ENCODE measurements at regions not wholly inside any gene's neighbourhood (a gene's known extent, or its start where the extent isn't known, plus 50 kb on each side); places are given as distances from the start of the nearest gene placed in this dataset.
A peak's percentile ranks its signal among the peaks of the same experiment; 100 is the strongest.

DNA sequence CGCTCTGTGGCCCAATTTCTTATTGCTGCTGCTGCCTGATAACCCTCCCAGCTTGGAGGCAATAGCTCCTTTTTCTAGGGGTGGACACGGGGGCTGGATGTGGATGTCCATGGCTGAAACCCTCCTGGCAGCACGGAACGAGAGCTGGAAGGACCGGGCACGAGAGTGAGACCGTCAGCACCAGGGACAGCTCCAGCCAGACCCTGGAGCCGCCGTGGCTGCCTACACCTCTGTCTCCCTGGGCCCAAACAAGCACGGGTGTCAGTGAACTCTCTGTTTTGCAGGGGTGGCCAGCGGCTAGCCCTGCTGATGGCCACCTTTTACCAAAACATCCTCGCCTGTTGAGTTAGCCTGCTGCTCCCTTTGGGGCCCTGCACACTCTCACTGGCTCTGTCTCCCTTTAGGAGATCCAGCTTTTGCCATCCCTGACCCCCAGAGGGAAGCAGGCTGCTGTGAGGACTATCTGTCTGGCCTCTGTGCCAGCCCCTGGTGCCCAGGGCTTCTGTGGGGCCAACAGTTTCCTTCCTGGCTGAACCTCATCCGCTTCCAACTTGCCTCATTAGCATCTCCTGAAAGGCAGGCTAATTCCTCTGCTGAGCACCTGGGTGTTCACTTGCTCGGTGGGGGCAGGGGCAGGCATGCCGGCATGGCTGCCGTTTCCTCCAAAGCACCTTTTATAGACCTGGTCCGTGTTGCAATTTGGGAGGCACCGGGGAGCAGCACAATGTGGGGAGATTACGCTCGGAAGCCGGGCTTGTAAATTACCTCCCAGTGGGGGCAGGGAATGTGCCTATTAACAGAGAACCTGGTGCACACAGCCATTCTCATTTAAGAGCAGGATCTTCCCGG is 118.1 kb downstream of the ENGASE start:
- DNase-seq: no peak

GRCh38 chr17:79191270-79191934 is 116.8 kb downstream of the ENGASE start:
- DNase-seq: no peak

- DNase-seq: no peak
These were observed 114.7 kb downstream of the ENGASE start for GRCh38 chr17:79189305-79189704.

GRCh38 chr17:79188685-79189084 is 114.1 kb downstream of the ENGASE start:
- DNase-seq: no peak

DNA sequence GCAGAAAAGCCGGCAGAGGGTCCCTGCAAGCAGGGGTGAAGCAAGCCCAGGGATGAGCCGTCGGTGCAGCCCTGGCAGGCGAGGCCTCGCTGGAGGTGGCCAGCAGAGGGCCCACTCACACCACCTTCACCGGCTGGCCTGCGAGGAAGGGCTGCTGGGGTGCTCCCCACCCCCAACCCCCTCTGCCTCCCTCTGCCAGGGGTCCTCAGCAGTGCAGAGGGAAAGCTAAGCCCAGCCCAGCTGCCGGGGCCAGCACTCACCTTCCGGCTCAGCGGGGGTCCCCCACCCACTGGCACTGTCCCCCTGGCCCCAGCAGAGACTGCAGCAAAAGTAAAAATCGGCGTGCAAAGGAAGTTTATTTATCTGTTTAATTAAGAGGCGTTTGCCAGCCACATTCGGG is 113.4 kb downstream of the ENGASE start:
- no peak for DNase-seq

DNA sequence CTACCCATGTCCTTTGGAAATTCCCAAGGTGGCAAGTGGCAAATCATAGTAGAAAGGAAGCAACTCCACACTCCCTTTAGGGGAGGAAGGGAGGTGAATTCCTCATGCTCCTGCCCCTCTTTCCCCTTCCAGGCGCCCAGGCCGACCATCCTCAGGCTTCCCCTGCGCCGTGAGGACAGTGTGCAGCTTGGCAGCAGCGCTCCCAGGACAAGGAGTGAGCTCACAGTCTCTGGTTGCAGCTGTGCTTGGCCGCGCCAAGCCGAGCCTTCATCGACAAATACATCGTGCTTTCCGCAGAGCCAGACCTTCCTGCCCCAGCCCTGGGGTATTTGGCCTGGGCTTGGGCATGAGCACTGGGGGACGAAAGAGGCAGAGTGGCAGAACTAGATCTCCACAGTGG is 112.6 kb downstream of the ENGASE start:
- DNase-seq: no peak

DNA sequence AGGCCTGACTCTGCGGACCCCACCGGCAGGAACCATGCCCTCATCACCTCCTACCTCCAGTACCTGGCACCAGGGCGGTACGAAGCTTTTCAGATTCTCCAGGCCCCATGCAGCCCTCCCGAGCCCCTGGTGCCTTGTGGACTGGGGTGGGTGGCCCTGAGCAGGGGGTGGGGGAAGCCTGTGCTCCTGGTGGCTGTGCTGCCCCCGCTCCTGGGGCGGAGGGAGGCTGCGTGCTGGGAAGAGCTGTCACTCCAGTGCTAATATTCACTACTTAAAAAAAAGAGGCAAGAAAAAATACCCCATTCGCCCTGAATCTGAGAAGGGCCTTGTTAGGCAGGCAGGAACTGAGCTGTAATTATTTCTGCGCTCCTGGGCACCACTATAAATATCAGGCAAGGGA is 111.8 kb downstream of the ENGASE start:
- DNase-seq: no peak

- no peak for DNase-seq
These were observed 111.0 kb downstream of the ENGASE start for GRCh38 chr17:79185671-79186070.

DNA sequence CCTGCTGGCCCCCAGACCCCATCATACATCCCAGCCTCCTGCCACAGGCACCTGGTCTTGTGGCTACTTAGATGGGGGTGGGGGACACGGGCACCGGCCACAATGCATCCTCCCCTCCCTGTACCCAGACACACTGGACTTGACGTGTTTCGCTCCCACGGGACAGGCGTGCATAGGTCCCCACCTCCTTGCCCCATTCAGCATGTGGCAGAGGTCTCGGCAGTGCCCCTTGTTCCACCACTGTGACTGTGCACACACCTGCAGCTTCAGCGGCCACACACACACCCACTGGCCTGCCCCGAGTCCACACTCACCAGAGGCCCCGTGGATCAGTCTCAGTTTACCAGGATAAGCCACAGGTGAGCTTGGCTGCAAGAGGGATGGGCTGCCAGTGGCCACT is 109.6 kb downstream of the ENGASE start:
- no peak for DNase-seq

DNA sequence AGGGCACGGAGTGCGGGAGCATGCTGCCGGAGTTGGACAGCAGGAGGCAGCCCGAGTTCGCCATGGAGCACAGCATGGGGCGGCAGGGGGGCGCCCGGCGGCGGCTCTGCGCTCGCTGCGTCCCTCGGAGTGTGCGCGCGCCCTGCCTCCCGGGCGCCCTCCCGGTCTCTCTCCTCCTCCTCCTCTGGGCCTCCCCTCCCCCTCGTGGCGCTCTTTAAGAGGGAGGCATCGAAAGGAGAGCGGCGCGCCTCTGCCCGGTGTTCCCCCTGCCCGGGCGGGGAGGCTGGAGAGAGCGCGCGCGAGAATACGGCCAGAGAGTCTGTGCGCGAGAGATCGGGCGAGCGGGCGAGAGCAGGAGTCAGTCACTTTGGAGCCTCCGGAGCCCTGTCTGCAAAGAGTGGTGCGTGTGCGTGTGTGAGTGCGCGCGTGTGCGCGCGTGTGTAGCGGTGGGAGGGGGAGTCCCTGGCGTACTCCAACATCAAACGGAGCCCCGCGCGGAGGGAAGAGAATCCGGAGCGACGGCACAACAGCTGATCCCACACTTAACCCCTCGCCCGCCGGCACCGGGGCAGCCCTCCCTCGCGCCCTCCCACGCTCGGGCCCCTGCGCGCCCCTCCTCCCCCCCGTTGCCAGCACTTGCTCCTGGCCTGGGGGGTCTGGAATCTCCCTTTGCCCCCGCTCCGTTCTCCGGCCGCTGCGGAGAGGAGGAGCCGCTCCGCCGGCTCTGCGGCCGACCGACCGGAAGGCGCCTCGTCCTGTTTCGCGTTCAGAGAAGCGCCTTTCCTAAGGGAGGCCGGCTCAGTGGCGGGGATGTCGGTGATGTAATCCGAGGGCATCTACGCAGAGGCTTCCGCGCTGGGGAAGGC is 108.9 kb downstream of the ENGASE start:
- no peak for DNase-seq

GRCh38 chr17:79183043-79183292 is 108.3 kb downstream of the ENGASE start:
- DNase-seq: no peak

- DNase-seq: no peak
These were observed 107.8 kb downstream of the ENGASE start for GRCh38 chr17:79182176-79183042.

DNA sequence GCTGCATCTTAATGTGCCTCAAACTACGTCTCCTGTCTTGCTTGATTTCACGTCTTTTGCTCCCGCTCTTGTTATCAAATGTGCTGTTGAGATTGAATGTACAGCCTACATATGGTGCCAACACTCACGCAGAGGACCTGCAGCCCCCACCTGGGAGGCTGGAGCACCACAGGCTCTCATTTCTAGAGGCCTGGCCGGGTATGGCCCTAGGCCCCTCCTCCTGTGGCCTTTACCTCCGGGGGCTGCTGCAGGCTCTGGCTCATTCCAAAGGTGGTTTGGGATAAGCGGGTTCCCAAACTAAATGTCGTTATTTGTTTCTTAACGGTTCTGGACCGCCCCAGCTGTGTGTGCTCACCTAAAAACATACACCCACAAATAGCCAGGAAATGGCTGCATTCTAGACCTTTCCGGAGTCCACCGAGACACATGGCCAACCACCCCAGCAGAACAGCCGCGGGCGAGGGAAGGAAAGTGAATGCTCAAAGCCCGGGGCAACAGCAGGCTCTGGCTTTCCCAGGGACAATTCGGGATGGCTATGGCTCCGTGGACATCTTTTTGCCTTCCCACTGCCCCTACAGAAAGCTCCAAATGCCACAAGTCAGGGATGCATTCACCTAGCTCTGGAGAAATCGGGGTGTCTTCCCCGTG is 105.9 kb downstream of the ENGASE start:
- no peak for DNase-seq

DNA sequence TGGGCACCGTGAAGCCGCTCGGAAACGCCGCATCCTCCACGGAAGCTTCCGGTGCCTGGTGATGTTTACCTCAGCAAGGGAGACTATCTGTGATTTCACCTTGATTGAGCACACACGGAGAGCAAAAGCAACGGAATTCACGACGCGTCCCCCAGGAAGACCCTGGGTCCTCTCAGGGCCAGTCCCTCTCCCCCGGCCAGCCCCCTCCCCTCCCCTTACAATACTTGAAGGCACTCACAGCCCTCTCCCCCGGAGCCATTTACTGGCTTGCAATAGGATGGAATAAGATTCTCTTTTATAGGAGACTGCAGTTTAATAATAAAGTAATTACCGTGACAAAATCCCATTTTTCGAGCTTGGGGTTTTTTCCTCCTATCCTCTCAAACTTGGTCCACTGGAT is 104.7 kb downstream of the ENGASE start:
- no peak for DNase-seq

DNA sequence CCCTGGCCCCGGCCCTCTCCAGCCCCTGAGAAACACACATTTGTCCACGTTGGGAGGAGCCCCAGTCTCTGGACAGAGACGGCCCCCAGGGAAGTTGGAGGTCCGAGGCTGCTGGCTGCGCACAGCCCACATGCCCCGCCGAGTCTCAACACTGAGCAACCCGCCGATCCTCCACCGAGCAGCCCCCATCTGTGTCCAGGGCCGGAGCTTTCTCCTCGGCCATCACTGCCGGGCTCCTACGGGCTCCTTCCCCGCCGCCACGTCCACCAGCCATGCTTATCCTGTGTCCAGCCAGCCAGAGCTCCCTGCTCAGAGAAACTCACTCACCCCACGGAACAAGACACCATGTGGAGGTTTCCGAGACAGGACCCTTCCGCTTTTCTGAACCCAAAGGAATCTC is 103.3 kb downstream of the ENGASE start:
- DNase-seq: no peak

GRCh38 chr17:79176792-79177601 is 102.4 kb downstream of the ENGASE start:
- no peak for DNase-seq

GRCh38 chr17:79174905-79175856 is 100.6 kb downstream of the ENGASE start:
- no peak for DNase-seq

DNA sequence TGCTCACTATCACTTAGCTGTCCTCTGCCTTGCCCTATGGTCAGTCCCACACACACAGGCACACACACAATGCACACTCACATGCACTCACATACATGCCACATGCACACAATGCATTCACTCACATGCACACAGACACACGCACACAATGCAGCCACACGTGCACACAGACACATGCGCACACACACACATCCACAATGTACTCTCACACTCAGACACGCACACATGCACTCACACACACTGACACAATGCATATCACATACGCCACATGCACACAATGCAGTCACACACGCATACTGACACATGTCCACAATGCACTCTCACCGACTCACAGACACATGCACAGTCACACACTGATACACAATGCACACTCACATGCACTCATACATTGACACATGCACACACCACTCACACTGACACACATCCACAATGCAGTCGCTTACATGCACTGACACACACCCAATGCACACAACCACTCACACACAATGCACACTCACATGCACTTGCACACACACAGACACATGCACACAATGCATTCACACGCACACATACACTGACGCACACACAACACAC is 99.7 kb downstream of the ENGASE start:
- no peak for DNase-seq

- DNase-seq: peak; percentile 60
These were observed 96.6 kb downstream of the ENGASE start for GRCh38 chr17:79171188-79171587.
